Liver (tissue), 8 donors: ENCODE measurements at regions not wholly inside any gene's neighbourhood (a gene's known extent, or its start where the extent isn't known, plus 50 kb on each side); places are given as distances from the start of the nearest gene placed in this dataset.

ENCODE experiments used
- DNase-seq: peaks from one replicate; pipeline ENCODE4 v3.0.0-alpha.2; 2017; ENCODE audit warnings: low spot score
- H3K27ac ChIP-seq, 2 donors: one replicate each; pipeline ENCODE4 v1.7.0; 2013; ENCODE audit warnings: inconsistent platforms in 2 of 2, low read length in 2 of 2, control low read depth in 1 of 2, low read depth in 1 of 2, mild to moderate bottlenecking in 1 of 2
- H3K27me3 ChIP-seq, 4 donors: one replicate each; pipeline versions ENCODE4 v1.6.1 to v1.7.0; 2013; ENCODE audit warnings: low read length in 3 of 4, inconsistent platforms in 1 of 4, mild to moderate bottlenecking in 1 of 4, moderate library complexity in 1 of 4; ENCODE audit not compliant: control insufficient read depth in 4 of 4, insufficient read depth in 4 of 4
- H3K36me3 ChIP-seq, 4 donors: one replicate each; pipeline versions ENCODE4 v1.6.1 to v1.7.0; 2013; ENCODE audit warnings: low read length in 3 of 4, mild to moderate bottlenecking in 3 of 4, low read depth in 1 of 4, moderate library complexity in 1 of 4; ENCODE audit not compliant: control insufficient read depth in 4 of 4, insufficient read depth in 3 of 4
- H3K4me1 ChIP-seq, 4 donors: one replicate each; pipeline versions ENCODE4 v1.6.1 to v1.7.0; 2013; ENCODE audit warnings: low read length in 3 of 4, mild to moderate bottlenecking in 3 of 4, moderate library complexity in 1 of 4; ENCODE audit not compliant: control insufficient read depth in 4 of 4, insufficient read depth in 4 of 4
- H3K4me3 ChIP-seq, 3 donors: one replicate each; pipeline versions ENCODE4 v1.6.1 to v1.7.0; 2013; ENCODE audit warnings: low read length in 3 of 3, control low read depth in 1 of 3, low read depth in 1 of 3, mild to moderate bottlenecking in 1 of 3
- H3K9ac ChIP-seq, 2 donors: one replicate each; pipeline ENCODE4 v1.7.0; 2013; ENCODE audit warnings: low read length in 2 of 2, mild to moderate bottlenecking in 2 of 2, moderate library complexity in 2 of 2, control low read depth in 1 of 2, low read depth in 1 of 2
- H3K9me3 ChIP-seq, 4 donors: one replicate each; pipeline versions ENCODE4 v1.6.1 to v1.7.0; 2013; ENCODE audit warnings: low read length in 3 of 4; ENCODE audit not compliant: control insufficient read depth in 4 of 4
- EGR1 ChIP-seq, 2 donors: IDR thresholded peaks; 2 replicates each; pipeline ENCODE4 v1.6.1; 2016 to 2018; ENCODE audit warnings: antibody characterized with exemption in 2 of 2, low read depth in 2 of 2
- FOXA1 ChIP-seq: IDR thresholded peaks from 2 replicates; pipeline ENCODE4 v1.6.1; 2016; ENCODE audit warnings: antibody characterized with exemption
- FOXA2 ChIP-seq: IDR thresholded peaks from 2 replicates; pipeline ENCODE4 v1.6.1; 2016; ENCODE audit warnings: antibody characterized with exemption
- HNF4G ChIP-seq: IDR thresholded peaks from 2 replicates; pipeline ENCODE4 v1.6.1; 2016; ENCODE audit warnings: antibody characterized with exemption
- NR2F2 ChIP-seq: IDR thresholded peaks from 2 replicates; pipeline ENCODE4 v1.6.1; 2016; ENCODE audit warnings: antibody characterized with exemption
- RAD21 ChIP-seq, 2 donors: IDR thresholded peaks; 2 replicates each; pipeline ENCODE4 v1.6.1; 2016; ENCODE audit warnings: antibody characterized with exemption in 2 of 2, mild to moderate bottlenecking in 2 of 2
- SP1 ChIP-seq: IDR thresholded peaks from 2 replicates; pipeline ENCODE4 v1.6.1; 2018; ENCODE audit warnings: antibody characterized with exemption, mild to moderate bottlenecking
- WGBS: extraction: QIAGEN DNeasy Blood & Tissue Kit; methylation state at CpG from one replicate; pipeline ENCODE4 v1.1.7; 2013; 5-methylcytosine and 5-hydroxymethylcytosine counted together
- TF ChIP-seq, protein P1 (sequence below): IDR thresholded peaks from 2 replicates; pipeline ENCODE4 v1.6.1; 2016; ENCODE audit warnings: antibody characterized with exemption, mild to moderate bottlenecking
- TF ChIP-seq, protein P2 (sequence below): fragments of 150-350 bp; IDR thresholded peaks from 2 replicates; pipeline ENCODE4 v1.5.1; 2017; ENCODE audit warnings: improper control_type of control experiment, low read depth, low read length; ENCODE audit not compliant: missing input control
- TF ChIP-seq, protein P3 (sequence below): IDR thresholded peaks from 2 replicates; pipeline ENCODE4 v1.6.1; 2016; ENCODE audit warnings: antibody characterized with exemption
- donor health status: healthy.
- donor health status: healthy.
- donor health status: healthy.
- donor health status: healthy.
- donor health status: healthy.

DNA sequence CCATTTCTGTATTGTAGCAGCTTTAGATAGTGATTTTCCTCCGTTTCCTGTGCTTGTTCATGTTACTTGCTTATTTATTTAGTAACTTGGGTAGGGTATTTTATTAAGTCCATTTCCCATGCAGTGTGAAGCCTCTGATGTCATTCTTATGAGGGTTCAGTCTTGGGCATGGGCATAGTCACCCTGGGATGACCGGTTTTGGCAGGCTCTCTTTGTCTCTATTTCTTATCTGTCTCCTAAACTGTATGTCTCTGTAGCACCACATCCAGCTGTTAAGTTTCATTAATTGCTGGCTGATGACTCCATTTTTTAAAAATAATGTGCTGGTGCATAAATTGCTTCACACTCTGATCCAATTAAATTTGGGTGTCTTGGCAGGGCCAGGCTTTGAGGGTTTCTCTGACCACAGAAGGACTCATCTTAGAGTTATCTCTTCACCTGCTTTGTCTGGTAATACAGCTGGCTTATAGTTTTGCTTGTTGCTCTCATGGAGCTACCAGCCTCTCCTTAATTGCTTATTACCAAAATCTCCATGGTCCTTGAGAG is 173.3 kb upstream of the VLDLR start:
- H3K27me3 ChIP-seq = no peaks in the 10 kb centered on the region
- H3K9me3 ChIP-seq = no peaks in the 10 kb centered on the region
- H3K4me3 ChIP-seq = no peak overlapping the region
- no peak for DNase-seq
- TF ChIP-seq, protein P1, sequence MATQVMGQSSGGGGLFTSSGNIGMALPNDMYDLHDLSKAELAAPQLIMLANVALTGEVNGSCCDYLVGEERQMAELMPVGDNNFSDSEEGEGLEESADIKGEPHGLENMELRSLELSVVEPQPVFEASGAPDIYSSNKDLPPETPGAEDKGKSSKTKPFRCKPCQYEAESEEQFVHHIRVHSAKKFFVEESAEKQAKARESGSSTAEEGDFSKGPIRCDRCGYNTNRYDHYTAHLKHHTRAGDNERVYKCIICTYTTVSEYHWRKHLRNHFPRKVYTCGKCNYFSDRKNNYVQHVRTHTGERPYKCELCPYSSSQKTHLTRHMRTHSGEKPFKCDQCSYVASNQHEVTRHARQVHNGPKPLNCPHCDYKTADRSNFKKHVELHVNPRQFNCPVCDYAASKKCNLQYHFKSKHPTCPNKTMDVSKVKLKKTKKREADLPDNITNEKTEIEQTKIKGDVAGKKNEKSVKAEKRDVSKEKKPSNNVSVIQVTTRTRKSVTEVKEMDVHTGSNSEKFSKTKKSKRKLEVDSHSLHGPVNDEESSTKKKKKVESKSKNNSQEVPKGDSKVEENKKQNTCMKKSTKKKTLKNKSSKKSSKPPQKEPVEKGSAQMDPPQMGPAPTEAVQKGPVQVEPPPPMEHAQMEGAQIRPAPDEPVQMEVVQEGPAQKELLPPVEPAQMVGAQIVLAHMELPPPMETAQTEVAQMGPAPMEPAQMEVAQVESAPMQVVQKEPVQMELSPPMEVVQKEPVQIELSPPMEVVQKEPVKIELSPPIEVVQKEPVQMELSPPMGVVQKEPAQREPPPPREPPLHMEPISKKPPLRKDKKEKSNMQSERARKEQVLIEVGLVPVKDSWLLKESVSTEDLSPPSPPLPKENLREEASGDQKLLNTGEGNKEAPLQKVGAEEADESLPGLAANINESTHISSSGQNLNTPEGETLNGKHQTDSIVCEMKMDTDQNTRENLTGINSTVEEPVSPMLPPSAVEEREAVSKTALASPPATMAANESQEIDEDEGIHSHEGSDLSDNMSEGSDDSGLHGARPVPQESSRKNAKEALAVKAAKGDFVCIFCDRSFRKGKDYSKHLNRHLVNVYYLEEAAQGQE = no peak
- TF ChIP-seq FOXA1 = no peak
- TF ChIP-seq EGR1 (IDR thresholded peaks at IDR 0.05; ENCODE audit: low read depth in 2 of 2) = no peak
- no peaks in the 10 kb centered on the region for H3K36me3 ChIP-seq
- WGBS = 44% methylated on average over 2 of the region's 2 CpGs
- no peak overlapping the region for H3K9ac ChIP-seq
- no peaks in the 10 kb centered on the region for H3K4me1 ChIP-seq
- H3K27ac ChIP-seq = no peak overlapping the region

DNA sequence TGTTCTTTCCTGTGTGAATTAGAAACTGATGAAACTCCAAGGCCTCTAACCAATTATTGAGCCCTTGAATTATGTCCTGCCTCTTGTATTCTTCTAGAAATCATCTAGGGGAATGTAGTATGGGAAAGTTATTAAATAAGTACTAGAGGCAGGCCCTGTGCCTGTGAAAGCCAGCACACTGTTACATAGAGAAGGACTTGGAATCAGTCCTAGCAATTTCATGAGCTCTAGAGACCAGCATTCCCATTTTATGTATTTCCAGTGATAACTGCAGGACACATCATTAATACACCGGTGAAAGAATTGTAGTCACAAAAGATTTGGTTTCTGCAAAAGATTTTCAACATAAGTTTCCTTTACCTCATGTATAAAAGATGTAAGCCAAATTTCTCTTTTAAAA is 168.5 kb upstream of the VLDLR start:
- no peaks in the 10 kb centered on the region for H3K27me3 ChIP-seq
- no peak overlapping the region for H3K27ac ChIP-seq
- H3K4me3 ChIP-seq = no peak overlapping the region
- 93% methylated on average over 1 of the region's 1 CpG for WGBS
- DNase-seq = no peak
- H3K9me3 ChIP-seq = no peaks in the 10 kb centered on the region
- TF ChIP-seq, protein P2, sequence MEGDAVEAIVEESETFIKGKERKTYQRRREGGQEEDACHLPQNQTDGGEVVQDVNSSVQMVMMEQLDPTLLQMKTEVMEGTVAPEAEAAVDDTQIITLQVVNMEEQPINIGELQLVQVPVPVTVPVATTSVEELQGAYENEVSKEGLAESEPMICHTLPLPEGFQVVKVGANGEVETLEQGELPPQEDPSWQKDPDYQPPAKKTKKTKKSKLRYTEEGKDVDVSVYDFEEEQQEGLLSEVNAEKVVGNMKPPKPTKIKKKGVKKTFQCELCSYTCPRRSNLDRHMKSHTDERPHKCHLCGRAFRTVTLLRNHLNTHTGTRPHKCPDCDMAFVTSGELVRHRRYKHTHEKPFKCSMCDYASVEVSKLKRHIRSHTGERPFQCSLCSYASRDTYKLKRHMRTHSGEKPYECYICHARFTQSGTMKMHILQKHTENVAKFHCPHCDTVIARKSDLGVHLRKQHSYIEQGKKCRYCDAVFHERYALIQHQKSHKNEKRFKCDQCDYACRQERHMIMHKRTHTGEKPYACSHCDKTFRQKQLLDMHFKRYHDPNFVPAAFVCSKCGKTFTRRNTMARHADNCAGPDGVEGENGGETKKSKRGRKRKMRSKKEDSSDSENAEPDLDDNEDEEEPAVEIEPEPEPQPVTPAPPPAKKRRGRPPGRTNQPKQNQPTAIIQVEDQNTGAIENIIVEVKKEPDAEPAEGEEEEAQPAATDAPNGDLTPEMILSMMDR = no peak
- TF ChIP-seq, protein P3, sequence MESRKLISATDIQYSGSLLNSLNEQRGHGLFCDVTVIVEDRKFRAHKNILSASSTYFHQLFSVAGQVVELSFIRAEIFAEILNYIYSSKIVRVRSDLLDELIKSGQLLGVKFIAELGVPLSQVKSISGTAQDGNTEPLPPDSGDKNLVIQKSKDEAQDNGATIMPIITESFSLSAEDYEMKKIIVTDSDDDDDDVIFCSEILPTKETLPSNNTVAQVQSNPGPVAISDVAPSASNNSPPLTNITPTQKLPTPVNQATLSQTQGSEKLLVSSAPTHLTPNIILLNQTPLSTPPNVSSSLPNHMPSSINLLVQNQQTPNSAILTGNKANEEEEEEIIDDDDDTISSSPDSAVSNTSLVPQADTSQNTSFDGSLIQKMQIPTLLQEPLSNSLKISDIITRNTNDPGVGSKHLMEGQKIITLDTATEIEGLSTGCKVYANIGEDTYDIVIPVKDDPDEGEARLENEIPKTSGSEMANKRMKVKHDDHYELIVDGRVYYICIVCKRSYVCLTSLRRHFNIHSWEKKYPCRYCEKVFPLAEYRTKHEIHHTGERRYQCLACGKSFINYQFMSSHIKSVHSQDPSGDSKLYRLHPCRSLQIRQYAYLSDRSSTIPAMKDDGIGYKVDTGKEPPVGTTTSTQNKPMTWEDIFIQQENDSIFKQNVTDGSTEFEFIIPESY = no peak
- TF ChIP-seq SP1 (no peak), FOXA1 (no peak), FOXA2 (no peak), NR2F2 (no peak), HNF4G (no peak), RAD21 (IDR thresholded peaks at IDR 0.05) (no peak), EGR1 (IDR thresholded peaks at IDR 0.05; ENCODE audit: low read depth in 2 of 2) (no peak)
- no peaks in the 10 kb centered on the region for H3K36me3 ChIP-seq
- H3K4me1 ChIP-seq = no peaks in the 10 kb centered on the region
- H3K9ac ChIP-seq = no peak overlapping the region

DNA sequence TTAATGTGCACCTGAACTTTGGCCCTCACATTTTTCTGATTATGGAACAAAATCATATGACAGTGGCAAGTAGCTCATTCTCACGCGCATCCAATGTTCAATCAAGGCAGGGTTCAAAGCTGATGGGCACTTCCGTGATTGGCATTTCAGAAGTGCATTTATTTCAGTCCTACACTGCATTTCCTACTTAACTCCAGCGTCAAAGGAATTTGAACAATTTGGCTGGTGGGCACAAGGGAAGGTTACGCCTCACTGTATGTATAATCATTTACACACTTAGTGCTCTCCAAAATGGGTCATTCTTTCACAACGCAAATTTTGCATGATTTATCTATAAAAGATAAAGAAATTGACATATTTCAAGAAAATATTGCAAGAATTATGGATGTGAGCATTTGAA is 167.9 kb upstream of the VLDLR start:
- Histone ChIP-seq H3K4me1 (no peaks in the 10 kb centered on the region), H3K9ac (no peak overlapping the region), H3K27ac (no peak overlapping the region), H3K36me3 (no peaks in the 10 kb centered on the region), H3K4me3 (no peak overlapping the region), H3K27me3 (no peaks in the 10 kb centered on the region), H3K9me3 (no peaks in the 10 kb centered on the region)
- DNase-seq = no peak
- no peak for TF ChIP-seq SP1
- 78% methylated on average over 6 of the region's 6 CpGs for WGBS
